Cardiac muscle cell (in vitro differentiated cells and primary cell): ENCODE measurements at regions not wholly inside any gene's neighbourhood (a gene's known extent, or its start where the extent isn't known, plus 50 kb on each side); places are given as distances from the start of the nearest gene placed in this dataset.

Experiments
- DNase-seq, 2 donors: peaks; one replicate each; pipeline versions ENCODE4 v3.0.0 to v3.0.0-alpha.2; 2010 to 2017; ENCODE audit warnings: low read depth in 1 of 2, low spot score in 1 of 2
- H3K27ac ChIP-seq: fragments of 200-600 bp; sonication (generic); 2 replicates; pipeline ENCODE4 v1.5.1; 2016
- H3K27me3 ChIP-seq: fragments of 200-600 bp; sonication (generic); 2 replicates; pipeline ENCODE4 v1.6.0; 2016; ENCODE audit warnings: control low read depth
- H3K36me3 ChIP-seq: fragments of 200-600 bp; sonication (generic); 2 replicates; pipeline ENCODE4 v1.5.1; 2016; ENCODE audit warnings: control low read depth
- H3K4me1 ChIP-seq: fragments of 200-600 bp; sonication (generic); 2 replicates; pipeline ENCODE4 v1.8.1; 2017; ENCODE audit warnings: low read depth, mild to moderate bottlenecking, mixed run types
- H3K4me3 ChIP-seq: fragments of 200-600 bp; sonication (generic); 2 replicates; pipeline ENCODE4 v1.5.1; 2016; ENCODE audit warnings: mild to moderate bottlenecking
- H3K9me3 ChIP-seq: fragments of 200-600 bp; sonication (generic); 2 replicates; pipeline ENCODE4 v1.5.1; 2017; ENCODE audit warnings: low read depth, mild to moderate bottlenecking, control low read depth
- TF ChIP-seq, protein P1 (sequence below): IDR thresholded peaks from 2 replicates; pipeline ENCODE4 v1.5.1; 2012; ENCODE audit warnings: low read depth, mild to moderate bottlenecking, low read length

DNA sequence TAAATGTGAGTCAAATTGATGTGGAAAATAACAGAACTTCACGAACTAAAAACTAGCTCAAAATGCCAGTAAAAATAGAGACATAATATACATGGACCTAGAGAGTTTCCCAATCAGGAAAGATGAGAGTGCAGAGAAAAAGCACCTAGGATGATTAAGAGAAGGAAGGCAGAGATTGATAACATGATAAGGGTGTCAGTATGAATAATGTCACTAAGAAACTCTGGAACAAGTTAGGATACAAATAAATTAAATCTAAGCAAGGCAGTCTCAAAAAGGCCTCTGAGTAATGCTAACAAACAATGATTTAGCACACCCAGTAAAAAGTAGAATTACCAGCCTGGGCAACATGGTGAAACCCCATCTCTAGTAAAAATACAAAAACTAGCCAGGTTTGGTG, 304.7 kb upstream of the DPPA4 start:
- Histone ChIP-seq H3K4me3 (no peak overlapping the region), H3K9me3 (no peaks in the 10 kb centered on the region), H3K27ac (no peak overlapping the region), H3K4me1 (no peaks in the 10 kb centered on the region), H3K36me3 (no peaks in the 10 kb centered on the region), H3K27me3 (no peaks in the 10 kb centered on the region)
- TF ChIP-seq, protein P1, sequence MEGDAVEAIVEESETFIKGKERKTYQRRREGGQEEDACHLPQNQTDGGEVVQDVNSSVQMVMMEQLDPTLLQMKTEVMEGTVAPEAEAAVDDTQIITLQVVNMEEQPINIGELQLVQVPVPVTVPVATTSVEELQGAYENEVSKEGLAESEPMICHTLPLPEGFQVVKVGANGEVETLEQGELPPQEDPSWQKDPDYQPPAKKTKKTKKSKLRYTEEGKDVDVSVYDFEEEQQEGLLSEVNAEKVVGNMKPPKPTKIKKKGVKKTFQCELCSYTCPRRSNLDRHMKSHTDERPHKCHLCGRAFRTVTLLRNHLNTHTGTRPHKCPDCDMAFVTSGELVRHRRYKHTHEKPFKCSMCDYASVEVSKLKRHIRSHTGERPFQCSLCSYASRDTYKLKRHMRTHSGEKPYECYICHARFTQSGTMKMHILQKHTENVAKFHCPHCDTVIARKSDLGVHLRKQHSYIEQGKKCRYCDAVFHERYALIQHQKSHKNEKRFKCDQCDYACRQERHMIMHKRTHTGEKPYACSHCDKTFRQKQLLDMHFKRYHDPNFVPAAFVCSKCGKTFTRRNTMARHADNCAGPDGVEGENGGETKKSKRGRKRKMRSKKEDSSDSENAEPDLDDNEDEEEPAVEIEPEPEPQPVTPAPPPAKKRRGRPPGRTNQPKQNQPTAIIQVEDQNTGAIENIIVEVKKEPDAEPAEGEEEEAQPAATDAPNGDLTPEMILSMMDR: no peak
- no peak for DNase-seq

DNA sequence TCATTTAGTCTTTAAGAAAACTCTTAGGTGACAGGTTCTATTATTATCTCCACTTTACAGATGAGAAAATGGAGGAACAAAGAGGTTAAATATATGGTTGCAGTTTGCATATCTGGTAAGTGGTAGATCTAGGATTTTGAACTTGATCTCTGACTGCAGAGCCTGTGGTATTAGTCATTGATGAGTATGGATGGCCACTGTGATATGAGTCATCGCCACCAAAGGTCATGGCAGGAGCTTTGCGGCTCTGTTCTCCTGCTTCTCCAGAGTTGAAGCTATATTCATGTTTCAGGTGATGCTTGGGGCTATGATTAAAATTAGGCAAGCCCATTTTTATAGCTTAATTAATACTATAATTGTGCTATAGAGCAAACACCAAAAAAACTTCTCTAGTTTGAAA, 306.2 kb upstream of the DPPA4 start:
- no peaks in the 10 kb centered on the region for H3K9me3 ChIP-seq
- H3K4me3 ChIP-seq: no peak overlapping the region
- H3K27ac ChIP-seq: no peak overlapping the region
- no peaks in the 10 kb centered on the region for H3K27me3 ChIP-seq
- no peaks in the 10 kb centered on the region for H3K36me3 ChIP-seq
- TF ChIP-seq, protein P1: no peak
- H3K4me1 ChIP-seq: no peaks in the 10 kb centered on the region
- peak in 1 of 2 donors; percentile 15 for DNase-seq

DNA sequence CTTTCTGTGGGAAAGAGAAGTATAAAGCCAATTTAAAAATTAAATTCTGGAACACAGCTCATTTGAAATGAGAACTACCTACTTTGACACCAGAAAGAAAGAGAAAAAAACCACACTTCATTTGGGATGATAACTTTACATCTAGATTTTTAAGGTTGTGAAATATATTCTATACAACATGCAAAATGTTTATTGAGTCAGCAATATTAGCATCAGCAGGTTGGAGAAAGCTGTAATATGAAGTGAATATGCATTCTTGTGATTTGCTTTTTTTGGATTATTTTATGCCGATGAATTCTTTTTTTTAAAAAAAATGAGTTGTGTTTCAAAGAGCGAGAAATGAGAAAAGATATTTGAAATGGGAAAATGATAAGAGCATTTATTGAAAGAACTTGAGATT, 307.0 kb upstream of the DPPA4 start:
- TF ChIP-seq, protein P1: no peak
- Histone ChIP-seq H3K4me3 (no peak overlapping the region), H3K9me3 (no peaks in the 10 kb centered on the region), H3K27ac (no peak overlapping the region), H3K36me3 (no peaks in the 10 kb centered on the region), H3K4me1 (no peaks in the 10 kb centered on the region), H3K27me3 (no peaks in the 10 kb centered on the region)
- no peak for DNase-seq

DNA sequence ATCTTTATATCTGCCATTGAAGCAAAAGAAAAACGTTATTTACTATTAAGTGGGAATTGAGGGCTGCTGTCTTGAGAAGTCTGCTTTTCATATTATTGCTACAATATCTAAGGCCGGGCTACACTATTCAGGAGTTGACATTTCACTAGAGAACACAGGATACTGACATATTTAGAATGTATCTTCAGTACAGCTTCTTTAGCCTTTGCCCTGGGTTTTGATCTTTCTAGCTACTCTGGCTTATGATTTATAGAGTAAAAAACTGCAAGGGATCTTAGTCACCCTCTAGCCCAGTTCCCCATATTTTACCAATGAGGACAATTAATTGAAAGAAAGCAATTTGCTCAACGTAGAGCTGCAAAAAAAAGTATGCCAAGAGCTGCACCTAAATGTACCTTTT, 307.4 kb upstream of the DPPA4 start:
- H3K4me1 ChIP-seq: no peaks in the 10 kb centered on the region
- H3K27ac ChIP-seq: no peak overlapping the region
- no peaks in the 10 kb centered on the region for H3K27me3 ChIP-seq
- DNase-seq: no peak
- H3K9me3 ChIP-seq: no peaks in the 10 kb centered on the region
- TF ChIP-seq, protein P1: no peak
- H3K36me3 ChIP-seq: no peaks in the 10 kb centered on the region
- no peak overlapping the region for H3K4me3 ChIP-seq

DNA sequence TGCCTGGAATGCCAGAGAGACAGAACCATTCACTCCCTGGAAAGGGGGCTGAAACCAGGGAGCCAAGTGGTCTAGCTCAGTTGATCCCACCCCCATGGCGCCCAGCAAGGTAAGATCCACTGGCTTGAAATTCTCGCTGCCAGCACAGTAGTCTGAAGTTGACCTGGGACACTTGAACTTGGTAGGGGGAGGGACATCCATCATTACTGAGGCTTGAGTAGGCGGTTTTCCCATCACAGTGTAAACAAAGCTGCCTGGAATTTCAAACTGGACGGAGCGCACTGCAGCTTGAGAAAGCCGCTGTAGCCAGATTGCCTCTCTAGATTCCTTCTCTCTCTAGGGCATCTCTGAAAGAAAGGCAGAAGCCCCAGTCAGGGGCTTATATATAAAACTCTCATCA, 310.7 kb upstream of the DPPA4 start:
- Histone ChIP-seq H3K4me3 (no peak overlapping the region), H3K27ac (no peak overlapping the region)
- TF ChIP-seq, protein P1: no peak

DNA sequence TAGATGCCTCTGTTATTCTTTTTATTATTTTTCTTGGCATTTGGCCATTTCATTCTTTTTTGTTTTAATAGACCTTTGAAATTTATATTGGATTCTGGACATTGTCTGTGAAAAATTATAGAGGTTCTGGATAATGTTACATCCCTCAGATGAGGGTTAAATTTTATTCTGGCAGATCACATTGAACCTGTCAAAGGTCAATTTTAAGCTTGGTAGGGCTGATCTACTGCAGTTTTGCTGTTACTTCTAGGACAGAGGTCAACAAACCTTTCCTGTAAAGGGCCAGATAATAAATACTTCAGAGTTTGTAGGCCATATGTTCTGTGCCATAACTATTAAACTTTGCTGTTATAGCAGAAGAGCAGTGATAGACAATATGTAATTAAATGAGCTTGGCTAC, 318.9 kb upstream of the DPPA4 start:
- H3K36me3 ChIP-seq: no peaks in the 10 kb centered on the region
- no peaks in the 10 kb centered on the region for H3K27me3 ChIP-seq
- H3K4me1 ChIP-seq: no peaks in the 10 kb centered on the region
- DNase-seq: no peak
- H3K27ac ChIP-seq: no peak overlapping the region
- no peaks in the 10 kb centered on the region for H3K9me3 ChIP-seq
- no peak overlapping the region for H3K4me3 ChIP-seq
- TF ChIP-seq, protein P1: no peak

More for the DNA sequence above, 310.7 kb upstream of the DPPA4 start:
- H3K9me3 ChIP-seq: no peaks in the 10 kb centered on the region
- H3K27me3 ChIP-seq: no peaks in the 10 kb centered on the region
- DNase-seq: no peak
- no peaks in the 10 kb centered on the region for H3K36me3 ChIP-seq
- H3K4me1 ChIP-seq: no peaks in the 10 kb centered on the region
